GM21619 (cell line): ENCODE measurements at regions not wholly inside any gene's neighbourhood (a gene's known extent, or its start where the extent isn't known, plus 50 kb on each side); places are given as distances from the start of the nearest gene placed in this dataset.
"Not testable (repeated sequence)": the region's sequence is repeated elsewhere in the genome, so short reads cannot be mapped to it uniquely, and the experiment has no call there.

Experiments used
- ATAC-seq: cut with Tn5 transposase; IDR thresholded peaks from one replicate; pipeline ENCODE4 v1.9.1; 2021; ENCODE audit not compliant: unreplicated experiment

GRCh38 chr9:99472240-99472915 lies 250.3 kb downstream of the SEC61B start:
- ATAC-seq: no peak

DNA sequence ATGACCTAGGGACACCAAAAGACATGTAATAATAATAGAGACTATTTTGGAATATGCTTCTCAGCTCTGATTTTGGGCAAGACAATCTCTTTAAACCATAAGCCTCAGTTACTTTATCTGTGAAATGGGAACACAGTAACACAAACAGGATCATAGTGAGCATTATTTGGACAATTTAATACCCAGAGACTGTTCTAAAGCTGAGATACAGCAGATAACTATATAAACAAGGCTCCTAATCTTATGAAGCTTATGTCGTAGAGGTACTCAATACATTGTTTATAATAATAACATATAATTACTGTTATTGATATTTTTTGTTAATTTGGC lies 250.8 kb downstream of the SEC61B start:
- no peak for ATAC-seq

DNA sequence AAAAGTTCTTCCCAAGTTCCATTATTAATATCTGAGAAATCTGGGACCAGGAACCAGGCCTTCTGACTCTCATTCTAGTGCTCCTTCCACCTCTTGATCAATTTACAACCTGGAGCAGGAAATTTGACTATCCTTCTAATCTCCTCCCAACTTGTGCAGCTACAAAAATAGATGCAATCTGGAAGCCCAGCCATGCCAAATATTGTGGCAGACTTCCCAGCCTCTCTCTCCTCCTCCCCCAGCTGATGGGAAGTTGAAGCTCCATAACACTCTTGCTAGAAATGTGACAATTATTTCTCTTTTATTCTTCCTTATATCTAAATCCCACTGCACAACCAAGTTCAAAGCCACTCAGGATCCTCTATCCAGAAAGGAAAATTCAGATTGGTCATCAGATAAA lies 252.1 kb downstream of the SEC61B start:
- ATAC-seq: no peak

DNA sequence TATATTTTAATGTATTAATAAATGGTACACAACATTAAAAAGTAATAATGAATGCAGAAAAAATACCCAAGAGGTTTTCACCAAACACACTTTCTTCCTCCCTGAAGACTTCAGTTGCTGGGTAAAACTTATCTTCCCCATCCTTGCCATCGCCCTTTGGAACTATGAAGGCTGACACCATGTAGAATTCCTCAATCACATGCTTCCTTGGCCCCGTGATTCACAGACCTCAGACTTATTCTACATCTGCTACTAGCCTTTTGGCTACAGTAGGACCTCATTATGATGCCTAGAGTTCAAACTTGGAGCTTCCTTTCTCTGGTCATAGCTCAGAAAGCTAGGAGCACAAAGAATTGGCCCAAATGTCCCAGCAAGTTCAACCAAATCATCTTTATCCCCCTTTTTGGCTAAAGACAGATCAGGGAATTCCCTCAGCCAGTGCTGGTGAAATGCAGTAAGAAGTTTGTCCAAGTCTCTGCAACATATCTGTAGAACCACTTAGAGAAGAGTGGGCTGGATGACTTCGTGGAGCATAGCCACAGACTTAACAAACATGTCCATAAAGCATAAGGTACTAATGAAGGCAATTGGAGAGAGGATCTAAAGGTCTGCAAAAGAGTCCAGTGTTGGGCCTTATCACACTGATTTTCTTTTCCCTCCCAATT lies 253.5 kb downstream of the SEC61B start:
- no peak for ATAC-seq

- ATAC-seq: no peak
Observed at GRCh38 chr9:99478469-99479027, 256.5 kb downstream of the SEC61B start.

- ATAC-seq: no peak
Observed at GRCh38 chr9:99479929-99480328, 257.8 kb downstream of the SEC61B start.

GRCh38 chr9:99485459-99485858 lies 263.4 kb downstream of the SEC61B start:
- no peak for ATAC-seq

DNA sequence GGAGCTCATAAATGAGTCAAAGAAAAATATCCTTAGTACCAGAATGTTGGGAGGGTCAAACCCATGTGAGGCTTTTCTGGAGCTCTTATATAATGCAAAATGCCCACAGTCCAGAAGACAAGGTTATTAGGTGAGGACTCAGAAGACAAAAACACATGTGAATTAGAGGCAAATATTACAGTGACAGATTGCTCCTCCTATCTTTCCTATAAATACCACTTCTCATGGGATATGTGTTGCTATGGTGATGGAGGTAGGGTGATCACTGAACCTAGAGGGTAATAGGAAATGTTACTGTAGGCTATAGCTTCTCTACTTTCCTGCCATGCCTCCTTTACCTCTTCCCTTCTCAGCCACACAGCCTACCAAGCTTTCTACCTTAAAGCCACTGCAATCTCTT lies 264.6 kb downstream of the SEC61B start:
- ATAC-seq: no peak

DNA sequence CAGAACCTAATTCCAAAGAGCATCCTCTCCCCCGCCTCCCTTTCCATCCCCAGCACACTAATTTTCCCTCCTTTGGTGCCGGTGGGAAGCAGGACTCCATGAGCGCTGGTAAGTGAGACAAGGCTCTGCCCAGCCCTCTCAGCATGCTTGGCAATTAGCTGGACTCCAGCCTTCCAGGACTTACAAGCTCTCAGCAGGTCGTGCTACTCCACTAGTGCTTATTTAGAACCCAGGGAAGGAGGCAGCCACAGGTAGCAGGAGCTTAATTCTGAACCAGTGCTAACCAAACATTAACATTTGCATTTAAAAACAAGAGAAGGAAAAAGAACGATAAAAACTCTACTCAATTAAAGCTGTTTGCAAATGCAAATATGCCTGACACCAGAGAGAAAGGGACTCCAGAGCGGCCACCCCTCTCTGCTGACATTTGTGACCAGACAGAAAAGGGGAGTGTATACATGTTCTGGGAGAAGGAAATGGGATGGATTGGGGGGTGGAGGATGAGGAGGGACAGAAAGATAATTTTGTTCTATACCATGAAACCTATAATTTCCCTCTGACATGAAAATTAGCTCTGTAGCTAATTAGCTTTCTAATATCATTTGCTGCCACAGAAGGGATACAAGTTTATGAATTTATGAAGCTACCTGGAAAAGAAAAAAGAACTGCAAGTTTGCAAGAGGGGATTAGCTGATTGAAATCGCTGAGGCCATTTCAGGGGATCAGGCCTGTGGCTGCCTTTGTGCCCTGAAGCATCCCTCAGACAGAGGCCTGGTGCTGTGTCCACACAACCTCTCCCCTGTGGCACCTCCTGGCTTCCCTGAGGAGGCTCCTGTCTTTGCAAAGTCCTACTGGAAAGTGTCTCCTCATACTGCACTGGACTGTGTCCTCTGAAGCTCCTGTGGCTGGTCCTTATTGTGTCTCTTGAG lies 266.3 kb downstream of the SEC61B start:
- ATAC-seq: no peak

- ATAC-seq: no peak
Observed at GRCh38 chr9:99489060-99489413, 267.0 kb downstream of the SEC61B start.

GRCh38 chr9:99490729-99491128 lies 268.6 kb downstream of the SEC61B start:
- no peak for ATAC-seq

DNA sequence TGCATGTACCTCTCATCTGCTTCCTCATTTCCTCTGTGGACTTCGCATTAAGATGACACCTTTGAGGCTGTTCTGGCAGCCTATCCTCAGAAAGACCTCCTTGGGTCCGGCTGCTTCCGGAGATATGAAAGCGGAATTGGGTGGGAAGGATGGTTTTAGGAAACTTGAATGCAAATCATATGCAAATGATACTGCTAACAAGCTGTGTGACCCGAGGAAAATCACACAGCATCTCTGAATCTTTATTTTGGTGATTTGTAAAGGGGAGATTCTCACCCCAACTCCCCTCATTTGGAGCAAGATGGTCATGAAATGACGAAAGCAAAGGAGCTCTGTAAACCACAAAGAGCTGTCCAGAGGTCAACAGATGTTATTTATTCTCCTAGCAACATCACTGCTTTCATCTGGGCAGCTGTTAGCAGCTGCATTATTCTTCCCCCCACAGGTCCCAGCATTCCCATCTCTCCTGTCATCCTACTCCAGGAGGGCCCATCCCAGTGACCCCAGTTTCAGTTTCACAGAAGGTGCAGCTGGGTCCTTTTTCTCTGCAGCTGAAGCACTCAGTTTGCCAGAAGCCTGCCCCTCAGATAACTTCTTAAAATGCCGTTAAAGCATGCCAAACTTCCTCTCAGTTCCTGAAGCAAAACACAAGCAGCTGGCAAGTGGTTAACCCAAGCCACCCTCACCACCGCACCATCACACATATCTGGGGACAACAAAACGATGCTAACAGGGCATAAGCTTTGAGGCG lies 269.5 kb downstream of the SEC61B start:
- ATAC-seq: no peak

GRCh38 chr9:99497641-99498040 lies 275.6 kb downstream of the SEC61B start:
- ATAC-seq: no peak

- ATAC-seq: not testable (repeated sequence)
Observed at GRCh38 chr9:99498979-99499378, 276.9 kb downstream of the SEC61B start.

DNA sequence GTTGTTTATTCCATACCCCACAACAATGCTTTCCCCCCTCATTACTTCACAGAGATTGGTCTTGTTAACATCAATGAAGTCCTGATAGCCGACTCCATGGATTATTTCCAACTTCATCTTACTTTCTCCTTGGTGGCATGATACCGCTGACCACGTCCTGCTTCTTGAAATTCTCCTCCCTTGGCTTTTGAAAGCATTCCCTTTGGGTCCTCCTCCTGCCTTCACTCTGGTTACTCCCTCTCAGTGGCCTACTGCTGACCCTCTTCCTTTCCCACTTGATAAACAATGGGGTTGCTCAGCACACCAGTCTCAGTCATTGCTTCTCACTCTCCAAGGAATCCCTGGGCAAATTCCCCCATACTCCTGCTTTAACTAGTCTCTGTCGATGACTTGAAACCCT lies 283.9 kb downstream of the SEC61B start:
- ATAC-seq: no peak

DNA sequence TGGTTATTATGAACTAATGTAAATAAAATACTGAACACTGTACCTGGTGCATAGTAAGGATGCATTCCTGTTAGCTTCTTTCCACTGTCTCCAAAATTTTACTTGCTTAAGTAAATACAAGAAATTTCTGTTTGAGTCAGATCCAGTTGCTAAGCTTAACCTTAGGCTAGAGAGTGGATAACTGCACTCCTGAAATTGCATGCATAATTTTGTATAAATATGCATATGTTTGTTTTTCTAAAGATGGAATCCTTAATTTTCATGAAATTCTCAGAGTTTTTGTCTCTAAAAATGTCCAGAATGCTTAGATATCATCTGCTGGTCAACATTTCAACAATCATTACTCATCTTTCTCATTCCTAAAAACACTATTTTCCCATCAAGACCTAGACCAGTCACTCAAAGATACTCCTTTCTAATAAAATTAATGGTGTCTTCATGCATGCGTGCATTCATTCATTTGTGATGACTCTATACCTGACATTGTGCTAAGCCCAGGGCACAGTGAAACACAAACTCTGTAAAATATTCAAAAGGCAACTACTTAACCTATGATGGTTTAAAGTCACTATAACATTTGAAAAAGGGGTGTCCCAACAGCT lies 284.8 kb downstream of the SEC61B start:
- ATAC-seq: no peak

DNA sequence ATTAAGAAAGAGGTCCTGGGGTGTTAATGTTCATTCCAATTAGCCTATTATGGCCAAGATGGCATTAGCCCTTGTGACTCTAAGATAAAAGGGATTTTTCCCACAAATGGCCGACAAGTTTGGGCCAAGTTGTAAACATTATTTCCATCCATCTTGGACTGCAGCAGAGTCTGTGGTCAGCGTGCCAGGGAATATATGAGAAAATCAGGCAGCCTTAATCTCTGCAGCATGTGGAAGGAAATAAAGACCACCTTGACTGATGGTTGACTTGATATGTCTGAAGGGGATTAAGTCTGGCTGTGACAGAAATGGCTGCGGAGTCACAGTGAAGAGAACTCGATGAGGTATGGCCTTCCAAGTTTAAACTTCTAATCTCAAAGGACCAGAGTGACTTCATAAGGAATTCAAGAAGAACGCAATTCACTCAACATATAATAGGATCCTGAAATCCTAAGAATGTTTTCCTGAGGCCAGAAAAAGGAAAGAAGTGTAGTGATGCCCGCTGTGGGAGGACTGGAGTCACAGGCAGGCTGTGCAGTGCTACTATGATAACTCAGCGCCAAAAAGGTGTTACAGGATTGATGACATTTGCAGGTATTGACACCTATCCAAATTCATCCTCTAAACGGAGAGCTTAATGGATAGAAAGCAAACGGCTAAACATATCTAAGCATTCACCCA lies 287.1 kb downstream of the SEC61B start:
- ATAC-seq: no peak

DNA sequence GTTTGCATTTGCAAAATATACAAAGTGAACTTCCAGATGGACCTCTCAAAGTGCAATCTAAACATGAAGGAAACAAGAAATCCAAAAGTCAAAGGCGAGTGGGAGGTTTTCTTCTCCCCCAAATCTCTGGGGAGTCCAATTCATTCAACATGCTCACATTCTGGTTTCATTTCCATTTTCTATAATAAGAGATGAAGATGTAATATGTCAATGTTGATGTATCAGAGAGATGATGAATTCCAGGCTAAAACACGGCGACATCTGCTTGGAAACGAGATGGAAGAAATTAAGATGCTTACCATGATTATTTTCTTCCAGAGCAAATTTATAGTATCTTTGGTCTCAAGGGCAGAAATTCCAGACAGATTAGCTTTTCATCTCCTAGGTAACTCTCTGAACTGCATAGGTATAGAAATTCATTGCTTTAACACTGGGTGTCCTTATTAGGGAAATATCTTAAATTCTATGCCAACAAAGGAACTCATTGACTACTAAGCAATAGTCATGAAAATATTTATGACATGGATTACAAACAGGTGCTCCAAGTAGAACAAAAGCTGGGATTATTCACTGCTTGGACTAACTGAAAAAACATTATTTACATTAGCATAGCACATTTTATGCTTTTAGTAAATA lies 287.9 kb downstream of the SEC61B start:
- ATAC-seq: no peak

- ATAC-seq: no peak
Observed at GRCh38 chr9:99511723-99512122, 289.6 kb downstream of the SEC61B start.
